HG03457 (cell line): ENCODE measurements at regions not wholly inside any gene's neighbourhood (a gene's known extent, or its start where the extent isn't known, plus 50 kb on each side); places are given as distances from the start of the nearest gene placed in this dataset.
A peak's percentile ranks its signal among the peaks of the same experiment; 100 is the strongest.

Experiments
- ATAC-seq: cut with Tn5 transposase; IDR thresholded peaks from one replicate; pipeline ENCODE4 v1.9.1; 2021; ENCODE audit warnings: moderate number of reproducible peaks; ENCODE audit not compliant: unreplicated experiment

GRCh38 chr5:86875539-86875938 lies 257.8 kb downstream of the COX7C start:
- no peak for ATAC-seq

GRCh38 chr5:86878250-86878649 lies 260.5 kb downstream of the COX7C start:
- no peak for ATAC-seq

GRCh38 chr5:86879086-86879485 lies 261.3 kb downstream of the COX7C start:
- ATAC-seq = no peak

- ATAC-seq = no peak
These were observed 262.6 kb downstream of the COX7C start for GRCh38 chr5:86880344-86880743.

- ATAC-seq = peak; percentile 93
These were observed 263.2 kb downstream of the COX7C start for GRCh38 chr5:86880785-86881492.

GRCh38 chr5:86881493-86882090 lies 263.9 kb downstream of the COX7C start:
- ATAC-seq = no peak

- ATAC-seq = no peak
These were observed 266.9 kb downstream of the COX7C start for GRCh38 chr5:86884608-86885007.

GRCh38 chr5:86885011-86885410 lies 267.3 kb downstream of the COX7C start:
- no peak for ATAC-seq

GRCh38 chr5:86885489-86886230 lies 267.9 kb downstream of the COX7C start:
- no peak for ATAC-seq

GRCh38 chr5:86890375-86890774 lies 272.6 kb downstream of the COX7C start:
- no peak for ATAC-seq

GRCh38 chr5:86894056-86894455 lies 276.3 kb downstream of the COX7C start:
- no peak for ATAC-seq

GRCh38 chr5:86896916-86897315 lies 279.2 kb downstream of the COX7C start:
- ATAC-seq = no peak

GRCh38 chr5:86909418-86910295 lies 291.9 kb downstream of the COX7C start:
- ATAC-seq = no peak

GRCh38 chr5:86917117-86917579 lies 299.4 kb downstream of the COX7C start:
- ATAC-seq = no peak

- no peak for ATAC-seq
These were observed 300.5 kb downstream of the COX7C start for GRCh38 chr5:86918246-86918645.

- ATAC-seq = no peak
These were observed 308.3 kb downstream of the COX7C start for GRCh38 chr5:86926033-86926432.

GRCh38 chr5:86929123-86929766 lies 311.5 kb downstream of the COX7C start:
- ATAC-seq = no peak

GRCh38 chr5:86951761-86952160 lies 315.9 kb upstream of the RASA1 start:
- ATAC-seq = no peak

- no peak for ATAC-seq
These were observed 302.8 kb upstream of the RASA1 start for GRCh38 chr5:86964889-86965288.

- ATAC-seq = no peak
These were observed 299.4 kb upstream of the RASA1 start for GRCh38 chr5:86968301-86968753.
